ENCODE measurements at regions not wholly inside any gene's neighbourhood (a gene's known extent, or its start where the extent isn't known, plus 50 kb on each side); places are given as distances from the start of the nearest gene placed in this dataset.

DNA sequence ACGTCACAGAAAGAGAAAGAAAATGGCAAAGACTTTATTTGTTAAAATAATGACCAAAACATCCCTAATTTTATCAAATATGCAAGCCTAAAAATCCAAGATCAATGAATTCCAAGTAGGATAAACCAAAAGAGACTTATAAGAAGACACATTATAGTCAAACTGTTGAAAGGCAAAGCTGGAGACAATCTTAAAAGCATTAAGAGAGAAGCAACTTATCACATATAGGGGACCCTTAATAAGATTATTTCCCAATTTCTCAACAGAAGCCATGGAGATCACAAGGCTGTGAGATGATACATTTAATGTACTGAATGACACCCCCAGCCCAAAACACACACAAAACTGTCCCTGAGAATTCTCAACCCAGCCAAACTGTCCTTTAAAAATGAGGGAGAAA, 228.7 kb downstream of the COG6 start:
- no peaks in the 10 kb centered on the region; the same call in 1 of the 2 replicates for H3K36me3 ChIP-seq (ENCODE audit: low read length)
- H3K27me3 ChIP-seq (ENCODE audit: low read length) = no peaks in the 10 kb centered on the region
- no peaks in the 10 kb centered on the region for H3K9me2 ChIP-seq (replicated peaks; ENCODE audit: insufficient read depth, low read length)
- no peak overlapping the region for H3K27ac ChIP-seq (ENCODE audit: low read depth, low read length)
- peaks cover 11% of the 10 kb centered on the region; the same call in 1 of the 2 replicates for H3K9me3 ChIP-seq (ENCODE audit: insufficient read depth, low read length)
- no peak overlapping the region for H3K9ac ChIP-seq (ENCODE audit: low read length)
- H3K4me2 ChIP-seq (ENCODE audit: low read depth, low read length, poor library complexity, severe bottlenecking) = no peak overlapping the region
- no peaks in the 10 kb centered on the region for H3K79me2 ChIP-seq (ENCODE audit: insufficient read depth, low read length)
- no peaks in the 10 kb centered on the region for H3F3A ChIP-seq (ENCODE audit: insufficient read depth)
- H2AFZ ChIP-seq (ENCODE audit: low read depth, low read length, severe bottlenecking) = no peak overlapping the region
- no peaks in the 10 kb centered on the region for H4K20me1 ChIP-seq (ENCODE audit: low read depth, low read length)
- TF ChIP-seq CTCF (IDR thresholded peaks at IDR 0.05; ENCODE audit: insufficient read depth, low read length, poor library complexity, severe bottlenecking) (no peak), EZH2phosphoT487 (conservative IDR thresholded peaks at IDR 0.05; ENCODE audit: low read length) (no peak)
- H3K4me3 ChIP-seq (ENCODE audit: insufficient read depth, low read length, poor library complexity, severe bottlenecking) = no peak overlapping the region

- Histone ChIP-seq H2AFZ (ENCODE audit: low read depth, low read length, severe bottlenecking) (no peak overlapping the region), H3K9me2 (replicated peaks; ENCODE audit: insufficient read depth, low read length) (no peaks in the 10 kb centered on the region), H3F3A (ENCODE audit: insufficient read depth) (no peaks in the 10 kb centered on the region)
Measured at GRCh38 chr13:39886336-39886735, 230.9 kb downstream of the COG6 start.

GRCh38 chr13:39887387-39887786, 231.9 kb downstream of the COG6 start:
- Histone ChIP-seq H2AFZ (ENCODE audit: low read depth, low read length, severe bottlenecking) (no peak overlapping the region), H4K20me1 (ENCODE audit: low read depth, low read length) (no peaks in the 10 kb centered on the region), H3K9me3 (ENCODE audit: insufficient read depth, low read length) (peaks cover 11% of the 10 kb centered on the region; the same call in 1 of the 2 replicates), H3K27me3 (ENCODE audit: low read length) (no peaks in the 10 kb centered on the region), H3K9me2 (replicated peaks; ENCODE audit: insufficient read depth, low read length) (no peaks in the 10 kb centered on the region), H3K9ac (ENCODE audit: low read length) (no peak overlapping the region), H3K36me3 (ENCODE audit: low read length) (no peaks in the 10 kb centered on the region; the same call in 1 of the 2 replicates), H3F3A (ENCODE audit: insufficient read depth) (no peaks in the 10 kb centered on the region), H3K4me2 (ENCODE audit: low read depth, low read length, poor library complexity, severe bottlenecking) (no peak overlapping the region), H3K4me3 (ENCODE audit: insufficient read depth, low read length, poor library complexity, severe bottlenecking) (no peak overlapping the region), H3K27ac (ENCODE audit: low read depth, low read length) (no peak overlapping the region), H3K79me2 (ENCODE audit: insufficient read depth, low read length) (no peaks in the 10 kb centered on the region)
- TF ChIP-seq CTCF (IDR thresholded peaks at IDR 0.05; ENCODE audit: insufficient read depth, low read length, poor library complexity, severe bottlenecking) = no peak
- TF ChIP-seq EZH2phosphoT487 (conservative IDR thresholded peaks at IDR 0.05; ENCODE audit: low read length) = no peak

More at GRCh38 chr13:39886336-39886735, 230.9 kb downstream of the COG6 start:
- TF ChIP-seq CTCF (IDR thresholded peaks at IDR 0.05; ENCODE audit: insufficient read depth, low read length, poor library complexity, severe bottlenecking) (no peak), EZH2phosphoT487 (conservative IDR thresholded peaks at IDR 0.05; ENCODE audit: low read length) (no peak)
- Histone ChIP-seq H3K4me2 (ENCODE audit: low read depth, low read length, poor library complexity, severe bottlenecking) (no peak overlapping the region), H3K36me3 (ENCODE audit: low read length) (no peaks in the 10 kb centered on the region; the same call in 1 of the 2 replicates), H3K79me2 (ENCODE audit: insufficient read depth, low read length) (no peaks in the 10 kb centered on the region), H3K4me3 (ENCODE audit: insufficient read depth, low read length, poor library complexity, severe bottlenecking) (no peak overlapping the region), H3K9me3 (ENCODE audit: insufficient read depth, low read length) (peaks cover 11% of the 10 kb centered on the region; the same call in 1 of the 2 replicates), H3K27me3 (ENCODE audit: low read length) (no peaks in the 10 kb centered on the region), H4K20me1 (ENCODE audit: low read depth, low read length) (no peaks in the 10 kb centered on the region), H3K27ac (ENCODE audit: low read depth, low read length) (no peak overlapping the region), H3K9ac (ENCODE audit: low read length) (no peak overlapping the region)

All from SU-DHL-6 (cell line).